ENCODE measurements at regions not wholly inside any gene's neighbourhood (a gene's known extent, or its start where the extent isn't known, plus 50 kb on each side); places are given as distances from the start of the nearest gene placed in this dataset.
"Not testable (repeated sequence)": the region's sequence is repeated elsewhere in the genome, so short reads cannot be mapped to it uniquely, and the experiment has no call there.

DNA sequence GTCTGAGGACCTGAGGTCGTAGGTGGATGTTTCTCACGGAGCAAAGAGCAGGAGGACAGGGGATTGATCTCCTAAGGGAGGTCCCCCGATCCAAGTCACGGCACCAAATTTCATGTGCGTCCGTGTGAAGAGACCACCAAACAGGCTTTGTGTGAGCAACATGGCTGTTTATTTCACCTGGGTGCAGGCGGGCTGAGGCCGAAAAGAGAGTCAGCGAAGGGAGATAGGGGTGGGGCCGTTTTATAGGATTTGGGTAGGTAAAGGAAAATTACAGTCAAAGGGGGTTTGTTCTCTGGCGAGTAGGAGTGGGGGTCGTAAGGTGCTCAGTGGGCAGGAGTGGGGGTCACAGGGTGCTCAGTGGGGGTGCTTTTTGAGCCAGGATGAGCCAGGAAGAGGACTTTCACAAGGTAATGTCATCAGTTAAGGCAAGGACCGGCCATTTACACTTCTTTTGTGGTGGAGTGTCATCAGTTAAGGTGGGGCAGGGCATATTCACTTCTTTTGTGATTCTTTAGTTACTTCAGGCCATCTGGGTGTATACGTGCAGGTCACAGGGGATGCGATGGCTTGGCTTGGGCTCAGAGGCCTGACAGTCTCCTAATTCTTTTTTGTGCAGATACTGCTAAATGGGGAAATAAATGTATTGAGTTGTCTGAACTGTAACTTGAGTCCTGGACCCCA is 267.3 kb upstream of the SLC16A7 start:
- TF ChIP-seq, protein P1, sequence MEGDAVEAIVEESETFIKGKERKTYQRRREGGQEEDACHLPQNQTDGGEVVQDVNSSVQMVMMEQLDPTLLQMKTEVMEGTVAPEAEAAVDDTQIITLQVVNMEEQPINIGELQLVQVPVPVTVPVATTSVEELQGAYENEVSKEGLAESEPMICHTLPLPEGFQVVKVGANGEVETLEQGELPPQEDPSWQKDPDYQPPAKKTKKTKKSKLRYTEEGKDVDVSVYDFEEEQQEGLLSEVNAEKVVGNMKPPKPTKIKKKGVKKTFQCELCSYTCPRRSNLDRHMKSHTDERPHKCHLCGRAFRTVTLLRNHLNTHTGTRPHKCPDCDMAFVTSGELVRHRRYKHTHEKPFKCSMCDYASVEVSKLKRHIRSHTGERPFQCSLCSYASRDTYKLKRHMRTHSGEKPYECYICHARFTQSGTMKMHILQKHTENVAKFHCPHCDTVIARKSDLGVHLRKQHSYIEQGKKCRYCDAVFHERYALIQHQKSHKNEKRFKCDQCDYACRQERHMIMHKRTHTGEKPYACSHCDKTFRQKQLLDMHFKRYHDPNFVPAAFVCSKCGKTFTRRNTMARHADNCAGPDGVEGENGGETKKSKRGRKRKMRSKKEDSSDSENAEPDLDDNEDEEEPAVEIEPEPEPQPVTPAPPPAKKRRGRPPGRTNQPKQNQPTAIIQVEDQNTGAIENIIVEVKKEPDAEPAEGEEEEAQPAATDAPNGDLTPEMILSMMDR (IDR thresholded peaks at IDR 0.05): not testable (repeated sequence)
- TF ChIP-seq EZH2 (IDR thresholded peaks at IDR 0.05; ENCODE audit: borderline replicate concordance, insufficient read depth, low read depth, low read length, poor library complexity, severe bottlenecking): not testable (repeated sequence)

All from B cell (primary cell).